DMS153 treated with DMSO at 0.1 percent for 48 hours (cell line): ENCODE measurements at regions not wholly inside any gene's neighbourhood (a gene's known extent, or its start where the extent isn't known, plus 50 kb on each side); places are given as distances from the start of the nearest gene placed in this dataset.
"Not testable (repeated sequence)": the region's sequence is repeated elsewhere in the genome, so short reads cannot be mapped to it uniquely, and the experiment has no call there.

Experiments used
- DNase-seq: peaks from one replicate; lab custom pipeline; 2025; ENCODE audit not compliant: unreplicated experiment; lab: John Stamatoyannopoulos, UW

- DNase-seq, result no peak
These were observed 81.0 kb downstream of the CPXCR1 start for GRCh38 chrX:88828011-88828410.

GRCh38 chrX:88830111-88830510 lies 83.1 kb downstream of the CPXCR1 start:
- DNase-seq, result no peak

GRCh38 chrX:88837721-88838120 lies 90.7 kb downstream of the CPXCR1 start:
- DNase-seq, result peak; percentile 25

DNA sequence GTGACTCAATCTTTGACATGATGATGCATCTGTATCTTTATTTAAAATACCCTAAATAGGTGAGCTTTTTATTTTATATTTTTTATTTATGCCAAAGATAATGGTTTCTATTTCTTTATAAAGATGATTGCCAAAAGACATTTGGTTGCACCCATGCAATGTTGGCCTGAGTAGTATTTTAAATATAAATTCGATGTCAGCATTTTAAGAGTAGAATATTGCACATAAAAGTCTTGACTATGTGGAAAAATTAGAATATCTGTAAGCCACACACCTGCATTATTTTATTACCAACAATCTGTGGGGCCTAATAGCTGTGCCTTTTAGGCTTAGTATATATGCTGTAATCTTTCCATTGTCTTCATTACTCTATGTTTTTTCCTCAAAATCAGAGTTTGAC lies 91.4 kb downstream of the CPXCR1 start:
- DNase-seq, result no peak

GRCh38 chrX:88843841-88844240 lies 96.8 kb downstream of the CPXCR1 start:
- DNase-seq, result not testable (repeated sequence)

DNA sequence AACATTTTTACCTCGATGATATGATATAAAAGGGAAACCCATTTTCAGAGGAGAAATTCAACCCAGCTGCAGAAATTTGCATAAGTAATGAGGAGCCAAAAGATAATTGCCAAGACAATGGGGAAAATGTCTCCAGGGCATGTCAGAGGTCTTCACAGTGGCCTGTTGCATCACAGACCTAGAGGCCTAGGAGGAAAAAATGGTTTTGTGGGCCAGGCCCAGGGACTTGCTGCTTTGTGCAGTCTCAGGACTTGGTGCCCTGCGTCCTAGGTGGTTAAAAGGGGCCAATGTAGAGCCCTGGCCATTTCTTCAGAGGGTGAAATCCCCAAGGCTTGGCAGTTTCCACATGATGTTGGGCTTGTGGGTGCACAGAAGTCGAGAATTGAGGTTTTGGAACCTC lies 106.9 kb downstream of the CPXCR1 start:
- no peak for DNase-seq

DNA sequence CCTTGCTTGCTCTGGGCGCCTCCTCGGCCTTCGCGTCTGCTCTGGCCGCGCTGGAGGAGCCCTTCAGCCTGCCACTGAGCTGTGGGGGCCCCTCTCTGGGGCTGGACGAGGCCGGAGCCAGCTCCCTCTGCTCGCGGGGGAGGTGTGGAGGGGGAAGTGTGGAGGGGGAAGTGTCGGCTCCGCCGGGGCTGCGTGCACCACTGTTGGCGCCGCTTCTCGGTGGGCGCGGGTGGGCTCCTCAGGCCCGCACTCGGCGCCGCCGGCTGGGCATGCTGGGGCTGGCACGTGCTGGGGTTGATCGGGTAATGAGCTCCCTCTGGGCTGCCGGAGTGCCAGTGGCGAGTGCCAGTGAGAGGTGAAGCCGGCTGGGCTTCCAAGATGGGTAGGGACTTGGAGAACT lies 116.7 kb downstream of the CPXCR1 start:
- no peak for DNase-seq

DNA sequence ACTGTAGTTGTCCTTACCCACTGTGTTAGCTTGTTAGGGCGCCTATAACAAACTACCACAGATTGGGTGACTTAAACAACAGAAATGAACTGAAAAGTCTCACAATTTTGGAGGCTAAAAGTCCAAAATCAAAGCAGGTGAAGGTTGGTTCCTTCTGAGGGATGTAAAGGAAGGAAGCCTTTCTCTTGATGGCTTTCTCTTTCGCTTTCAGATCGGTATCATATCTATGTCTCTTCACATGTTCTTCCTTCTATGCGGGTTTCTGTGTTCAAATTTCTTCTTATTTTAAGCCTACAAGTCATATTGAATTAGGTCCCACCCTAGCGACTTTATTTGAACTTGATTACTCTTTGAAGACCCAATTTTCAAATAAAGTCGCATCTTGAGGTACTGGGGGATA lies 118.6 kb downstream of the CPXCR1 start:
- DNase-seq, result no peak

- no peak for DNase-seq
These were observed 134.5 kb downstream of the CPXCR1 start for GRCh38 chrX:88881536-88881935.

DNA sequence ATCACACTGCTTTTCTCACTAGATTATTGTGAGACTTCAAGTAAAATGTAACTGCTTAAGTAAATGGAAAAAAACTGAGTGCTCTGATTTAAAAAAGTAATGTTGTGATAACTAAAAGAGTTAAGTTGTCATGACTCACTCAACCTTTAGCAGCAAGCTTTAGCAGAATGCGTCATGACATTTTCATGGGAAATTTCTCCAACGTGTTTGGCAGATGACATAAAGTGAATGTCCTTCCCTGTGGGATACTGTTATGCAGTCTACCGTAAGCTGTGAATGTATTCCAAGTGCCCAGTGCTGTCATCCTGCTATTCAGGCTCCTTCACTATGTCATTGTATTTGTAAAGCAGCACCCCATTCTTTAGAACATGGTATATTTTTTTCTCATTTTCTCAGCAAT lies 136.2 kb downstream of the CPXCR1 start:
- no peak for DNase-seq

DNA sequence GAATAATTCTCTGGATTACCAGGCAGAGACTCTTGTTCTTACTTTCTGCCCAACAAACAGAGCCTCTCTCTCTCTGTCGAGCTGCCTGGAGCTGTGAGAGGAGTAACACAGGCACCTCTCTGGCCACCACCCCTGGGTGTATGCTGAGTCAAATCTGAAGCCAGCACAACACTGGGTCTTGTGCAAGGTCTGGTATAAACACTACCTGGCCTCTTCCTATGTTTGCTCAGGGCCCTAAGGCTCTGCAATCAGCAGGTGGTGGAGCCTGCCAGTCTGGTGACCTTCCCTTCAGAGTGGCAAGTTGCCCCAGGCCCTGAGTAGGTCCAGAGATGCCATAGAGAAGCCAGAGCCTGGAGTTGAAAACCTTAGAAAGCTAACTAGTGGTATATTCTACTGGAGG lies 139.9 kb downstream of the CPXCR1 start:
- no peak for DNase-seq

- DNase-seq, result no peak
These were observed 157.1 kb downstream of the CPXCR1 start for GRCh38 chrX:88903989-88904718.

DNA sequence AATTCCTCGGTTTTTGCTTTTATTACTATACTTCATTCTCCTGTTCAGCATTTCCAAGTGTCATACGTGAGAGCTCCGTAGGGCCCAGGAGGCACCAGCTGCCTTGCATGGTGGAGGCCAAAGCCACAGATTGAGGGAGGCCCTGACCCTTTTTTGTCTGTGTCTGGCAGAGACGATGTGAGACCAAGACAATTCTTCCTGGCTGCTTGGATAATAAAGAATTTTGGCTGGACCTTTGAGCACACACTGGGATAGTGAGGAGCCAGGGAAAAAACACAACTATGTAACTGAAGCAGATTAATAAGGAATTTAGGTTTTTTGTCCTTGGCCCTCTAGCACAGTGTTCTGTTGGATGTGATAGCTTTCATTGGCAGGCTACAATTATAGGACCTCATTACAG lies 161.0 kb downstream of the CPXCR1 start:
- no peak for DNase-seq

- no peak for DNase-seq
These were observed 190.6 kb downstream of the CPXCR1 start for GRCh38 chrX:88937616-88938015.

DNA sequence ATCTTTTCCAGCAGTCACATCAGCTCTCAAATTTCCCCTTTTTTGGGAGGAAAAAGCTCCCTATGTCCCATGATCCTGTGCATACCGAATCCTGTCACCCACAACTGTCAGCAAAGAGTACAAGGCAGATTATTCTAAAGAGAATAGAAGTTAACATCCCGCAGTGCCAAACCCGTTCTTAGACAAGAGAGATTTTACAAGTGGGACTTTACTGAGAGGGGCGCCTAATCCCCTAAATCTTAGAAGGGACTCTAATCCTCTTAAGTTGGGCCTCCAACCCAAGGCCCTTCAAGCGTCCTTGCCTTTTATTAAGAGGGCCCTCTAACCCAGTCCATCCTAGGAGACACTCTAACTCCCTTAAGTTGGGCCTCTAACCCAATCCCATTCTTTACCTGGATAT lies 193.9 kb downstream of the CPXCR1 start:
- DNase-seq, result no peak

- no peak for DNase-seq
These were observed 197.6 kb downstream of the CPXCR1 start for GRCh38 chrX:88944661-88945060.

DNA sequence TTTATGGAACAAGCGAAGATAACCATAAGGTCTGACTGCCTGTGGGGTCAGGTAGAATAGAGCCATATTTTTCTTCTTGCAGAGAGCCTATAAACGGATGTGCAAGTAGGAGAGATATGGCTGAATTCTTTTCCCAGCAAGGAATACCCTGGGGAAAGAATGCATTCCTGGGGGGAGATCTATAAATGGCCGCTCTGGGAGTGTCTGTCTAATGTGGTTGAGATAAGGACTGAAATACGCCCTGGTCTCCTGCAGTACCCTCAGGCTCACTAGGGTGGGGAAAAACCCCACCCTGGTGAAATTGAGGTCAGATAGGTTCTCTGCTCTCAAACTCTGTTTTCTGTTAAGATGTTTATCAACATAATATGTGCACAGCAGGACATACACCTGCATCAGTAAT lies 209.0 kb downstream of the CPXCR1 start:
- DNase-seq, result not testable (repeated sequence)

- DNase-seq, result no peak
These were observed 230.8 kb downstream of the CPXCR1 start for GRCh38 chrX:88977835-88978234.

GRCh38 chrX:88982183-88982582 lies 235.2 kb downstream of the CPXCR1 start:
- no peak for DNase-seq

GRCh38 chrX:88982933-88983332 lies 235.9 kb downstream of the CPXCR1 start:
- no peak for DNase-seq

DNA sequence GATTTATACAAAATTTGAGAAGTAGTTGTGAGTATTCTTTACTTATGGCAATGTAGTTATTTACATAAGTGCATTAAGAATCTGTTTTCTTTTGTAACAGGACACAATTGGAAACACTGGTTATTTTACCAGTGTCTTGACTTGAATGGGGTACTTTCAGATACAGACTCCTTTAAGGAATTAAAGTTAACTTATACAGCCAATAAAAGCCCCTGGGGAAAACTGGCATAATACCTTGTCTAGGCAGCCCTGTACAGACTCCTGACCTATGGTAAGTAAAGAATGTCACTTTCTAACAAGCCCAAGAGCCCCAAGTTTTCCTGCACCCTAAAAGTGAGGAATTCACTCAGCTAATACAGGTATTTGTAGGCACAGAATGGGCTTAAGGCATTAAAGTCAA lies 241.8 kb downstream of the CPXCR1 start:
- DNase-seq, result no peak

GRCh38 chrX:88990882-88991582 lies 244.0 kb downstream of the CPXCR1 start:
- DNase-seq, result no peak
